ENCODE measurements at regions not wholly inside any gene's neighbourhood (a gene's known extent, or its start where the extent isn't known, plus 50 kb on each side); places are given as distances from the start of the nearest gene placed in this dataset.

- FAIRE-seq (no peak), DNase-seq (ENCODE audit: low read depth) (peak; percentile 59)
- Histone ChIP-seq H3K9ac (ENCODE audit: low read length) (no peak overlapping the region), H3K4me1 (ENCODE audit: insufficient read depth, low read length) (peaks cover 18% of the 10 kb centered on the region), H3K36me3 (ENCODE audit: insufficient read depth, low read length) (no peaks in the 10 kb centered on the region), H3K27me3 (ENCODE audit: insufficient read depth, low read length) (no peaks in the 10 kb centered on the region), H3K27ac (ENCODE audit: low read depth, low read length) (no peak overlapping the region), H3K9me3 (ENCODE audit: insufficient read depth, low read depth, low read length) (no peaks in the 10 kb centered on the region), H2AFZ (ENCODE audit: low read depth, low read length) (no peak overlapping the region), H4K20me1 (ENCODE audit: insufficient read depth, low read length) (no peaks in the 10 kb centered on the region), H3K4me3 (ENCODE audit: insufficient read depth, low read depth, low read length) (no peak overlapping the region), H3K4me2 (ENCODE audit: low read length) (no peak overlapping the region), H3K79me2 (ENCODE audit: insufficient read depth, low read length) (no peaks in the 10 kb centered on the region)
- peak overlapping the region; percentile 1 for H3K27ac Mint-ChIP-seq (ENCODE audit: unreplicated experiment)
- TF ChIP-seq CTCF (IDR thresholded peaks at IDR 0.05; ENCODE audit: insufficient read depth, low read depth, low read length) = no peak
- peaks cover 27% of the 10 kb centered on the region for H3K4me1 Mint-ChIP-seq (ENCODE audit: low read depth, unreplicated experiment)
- no peaks in the 10 kb centered on the region for H3K27me3 Mint-ChIP-seq (ENCODE audit: low read depth, unreplicated experiment)
- no peaks in the 10 kb centered on the region for H3K36me3 Mint-ChIP-seq (ENCODE audit: low read depth, unreplicated experiment)
- H3K4me3 Mint-ChIP-seq (ENCODE audit: unreplicated experiment) = no peak overlapping the region
- no peaks in the 10 kb centered on the region for H3K9me3 Mint-ChIP-seq (ENCODE audit: unreplicated experiment)
Observed at GRCh38 chr12:93177208-93178153, 200.2 kb upstream of the NUDT4 start.

GRCh38 chr12:93178154-93178878 is 199.4 kb upstream of the NUDT4 start:
- no peaks in the 10 kb centered on the region for H3K36me3 ChIP-seq (ENCODE audit: insufficient read depth, low read length)
- DNase-seq (ENCODE audit: low read depth) = no peak
- H3K4me1 ChIP-seq (ENCODE audit: insufficient read depth, low read length) = peaks cover 18% of the 10 kb centered on the region
- H3K79me2 ChIP-seq (ENCODE audit: insufficient read depth, low read length) = no peaks in the 10 kb centered on the region
- FAIRE-seq = no peak
- no peaks in the 10 kb centered on the region for H3K27me3 ChIP-seq (ENCODE audit: insufficient read depth, low read length)
- Mint-ChIP-seq H3K36me3 (ENCODE audit: low read depth, unreplicated experiment) (no peaks in the 10 kb centered on the region), H3K4me1 (ENCODE audit: low read depth, unreplicated experiment) (peaks cover 27% of the 10 kb centered on the region), H3K9me3 (ENCODE audit: unreplicated experiment) (no peaks in the 10 kb centered on the region), H3K4me3 (ENCODE audit: unreplicated experiment) (no peak overlapping the region), H3K27me3 (ENCODE audit: low read depth, unreplicated experiment) (no peaks in the 10 kb centered on the region), H3K27ac (ENCODE audit: unreplicated experiment) (peak overlapping the region; percentile 1)
- H3K4me3 ChIP-seq (ENCODE audit: insufficient read depth, low read depth, low read length) = no peak overlapping the region
- H3K9ac ChIP-seq (ENCODE audit: low read length) = no peak overlapping the region
- H3K27ac ChIP-seq (ENCODE audit: low read depth, low read length) = no peak overlapping the region
- no peak overlapping the region for H2AFZ ChIP-seq (ENCODE audit: low read depth, low read length)
- no peaks in the 10 kb centered on the region for H3K9me3 ChIP-seq (ENCODE audit: insufficient read depth, low read depth, low read length)
- TF ChIP-seq CTCF (IDR thresholded peaks at IDR 0.05; ENCODE audit: insufficient read depth, low read depth, low read length) (no peak), EZH2 (IDR thresholded peaks at IDR 0.05; ENCODE audit: insufficient read depth, low read length) (no peak)
- no peaks in the 10 kb centered on the region for H4K20me1 ChIP-seq (ENCODE audit: insufficient read depth, low read length)
- H3K4me2 ChIP-seq (ENCODE audit: low read length) = no peak overlapping the region

Data from astrocyte (in vitro differentiated cells and primary cell).